HG02798 (cell line): ENCODE measurements at regions not wholly inside any gene's neighbourhood (a gene's known extent, or its start where the extent isn't known, plus 50 kb on each side); places are given as distances from the start of the nearest gene placed in this dataset.

Experiments used
- ATAC-seq: cut with Tn5 transposase; IDR thresholded peaks from one replicate; pipeline ENCODE4 v1.9.1; 2021; ENCODE audit warnings: mild to moderate bottlenecking; ENCODE audit not compliant: unreplicated experiment, poor library complexity

DNA sequence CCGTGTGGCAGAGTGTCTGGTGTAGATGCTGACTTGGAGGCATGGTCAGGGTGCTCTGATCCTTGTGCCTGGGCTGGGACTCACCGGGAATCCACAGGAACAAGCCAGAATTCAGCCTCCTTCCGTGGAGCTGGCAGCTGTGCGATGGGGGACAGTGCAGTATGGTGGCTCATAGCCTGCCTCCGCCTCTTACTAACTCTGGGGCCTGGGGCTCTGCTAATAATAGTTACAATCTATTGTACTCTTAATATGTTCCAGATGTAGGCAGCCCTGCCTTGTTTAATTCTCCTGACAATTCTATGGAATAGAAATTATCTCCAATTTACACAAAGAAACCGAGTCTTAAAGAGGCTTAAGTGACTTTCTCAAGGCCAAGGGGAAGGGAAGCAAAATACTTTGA lies 77.6 kb downstream of the PCDH1 start:
- ATAC-seq = no peak

DNA sequence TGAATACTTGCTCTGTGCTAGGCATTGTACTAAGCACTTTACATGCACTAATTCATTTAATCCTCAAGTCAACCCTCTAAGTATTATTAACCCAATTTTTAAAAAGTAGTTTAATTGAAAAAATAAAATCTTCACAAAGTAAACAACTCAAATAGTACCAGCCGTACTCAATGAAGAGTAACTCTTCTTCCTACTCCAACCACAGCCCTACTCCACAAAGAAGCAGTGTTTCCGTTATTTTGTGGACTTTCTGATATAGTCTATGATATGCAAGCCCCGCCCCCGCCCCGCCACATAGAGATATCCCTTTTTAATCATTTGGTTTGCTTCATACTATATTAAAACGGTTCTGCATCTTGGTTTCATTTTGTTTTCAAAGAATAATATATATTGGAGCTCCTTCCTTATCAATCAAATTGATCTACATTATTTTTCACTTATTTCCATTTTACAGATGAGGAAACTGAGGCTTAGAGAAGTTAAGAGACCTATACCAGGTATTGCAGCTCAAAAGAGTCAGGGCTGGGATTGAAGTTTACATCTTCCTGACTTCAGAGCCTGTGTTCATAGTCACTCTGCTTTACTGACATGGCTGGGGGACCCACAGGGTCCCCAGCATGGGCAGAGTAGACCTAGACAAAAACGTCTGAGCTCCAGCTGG lies 78.6 kb downstream of the PCDH1 start:
- no peak for ATAC-seq

DNA sequence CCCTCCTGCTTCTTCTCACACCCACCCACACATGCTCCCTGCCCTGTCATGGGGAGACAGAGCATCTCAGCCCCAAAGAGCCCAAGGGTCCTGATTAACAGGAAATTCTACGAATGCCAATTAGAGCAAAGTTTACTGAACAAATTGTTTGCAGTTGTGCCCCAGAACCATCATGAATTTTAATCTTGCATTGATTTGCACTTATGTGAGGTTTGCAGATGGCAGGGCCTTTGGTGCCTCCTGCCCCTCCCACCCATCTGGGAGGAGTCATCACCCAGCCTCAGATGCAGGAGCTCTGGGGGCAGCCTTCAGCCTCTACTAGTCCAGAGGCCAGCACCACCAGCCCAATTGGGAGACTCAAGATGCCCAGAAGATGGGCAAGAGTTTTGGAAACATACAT lies 80.8 kb downstream of the PCDH1 start:
- ATAC-seq = no peak

DNA sequence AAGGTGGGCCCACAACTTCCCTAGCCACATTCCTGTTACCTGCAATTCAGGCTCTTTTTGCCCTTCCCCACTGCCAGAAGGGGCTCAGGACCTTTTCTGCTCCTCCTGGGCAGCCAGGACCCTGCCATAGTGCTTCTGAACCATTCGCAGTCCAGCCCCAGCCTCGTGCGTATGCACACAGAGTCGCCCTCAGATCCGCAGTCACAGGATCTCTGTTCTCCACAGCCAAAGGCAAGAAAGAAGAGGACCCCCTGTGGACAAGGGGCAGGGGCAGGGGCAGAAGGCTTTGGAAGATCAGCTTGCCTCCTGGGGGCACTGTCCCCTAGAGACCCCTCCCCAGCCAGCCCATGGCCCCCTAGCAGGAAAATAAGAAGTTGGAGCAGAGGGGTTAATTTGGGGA lies 82.8 kb downstream of the PCDH1 start:
- ATAC-seq = no peak

DNA sequence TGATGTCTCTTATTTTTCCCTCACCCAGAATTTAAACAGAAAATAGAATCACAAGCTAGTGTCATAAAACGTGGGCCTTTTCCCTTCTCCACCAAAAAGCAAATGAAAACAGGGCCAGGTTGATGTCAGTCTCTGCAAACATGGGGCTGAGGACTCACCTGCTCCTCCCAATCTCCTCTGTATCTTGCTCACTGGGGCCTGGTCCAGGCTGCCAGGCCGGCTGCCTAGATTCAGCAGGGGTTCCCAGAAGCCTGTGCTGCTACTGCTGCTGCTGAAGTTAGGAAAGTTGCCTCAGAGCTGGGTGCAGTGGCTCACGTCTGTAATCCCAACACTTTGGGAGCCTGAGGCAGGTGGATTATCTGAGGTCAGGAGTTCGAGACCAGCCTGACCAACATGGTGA lies 84.3 kb downstream of the PCDH1 start:
- no peak for ATAC-seq

DNA sequence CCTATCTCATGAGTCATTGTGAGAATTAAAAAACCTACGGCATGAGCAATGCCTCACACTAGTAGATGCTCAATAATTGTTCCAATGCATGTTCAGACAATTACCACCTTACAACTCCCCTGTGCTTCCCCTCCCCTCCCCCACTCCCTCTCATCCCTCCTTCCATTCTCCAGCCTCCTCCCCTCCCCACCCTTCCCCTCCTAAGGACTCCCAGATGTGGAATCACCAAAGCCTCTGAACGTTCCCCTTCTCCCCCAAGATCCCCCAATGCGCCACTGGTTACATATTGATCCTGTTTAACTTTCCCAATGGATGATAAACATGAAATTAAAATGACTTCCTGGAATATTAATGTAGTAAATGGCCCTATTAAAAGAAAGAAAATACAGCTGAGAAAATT lies 84.8 kb downstream of the PCDH1 start:
- ATAC-seq = no peak

DNA sequence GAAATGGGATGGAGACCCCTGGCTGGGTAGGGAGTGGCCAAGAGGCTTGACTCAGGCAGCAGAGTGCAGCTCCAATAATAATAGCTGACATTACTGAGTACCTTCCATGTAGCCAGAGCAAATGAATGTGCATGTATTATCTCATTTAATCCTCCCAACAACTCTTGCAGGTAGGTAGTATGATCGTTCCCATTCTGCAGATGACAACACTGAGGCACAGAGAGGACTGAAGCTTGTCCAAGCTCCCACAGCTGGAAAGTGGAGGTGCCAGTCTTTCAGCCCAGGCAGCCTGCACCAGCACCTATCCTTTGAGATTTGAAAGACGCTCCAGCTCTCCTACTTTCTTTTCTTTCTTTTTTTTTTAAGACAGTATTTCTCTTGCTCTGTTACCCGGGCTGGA lies 87.6 kb downstream of the PCDH1 start:
- ATAC-seq = no peak

DNA sequence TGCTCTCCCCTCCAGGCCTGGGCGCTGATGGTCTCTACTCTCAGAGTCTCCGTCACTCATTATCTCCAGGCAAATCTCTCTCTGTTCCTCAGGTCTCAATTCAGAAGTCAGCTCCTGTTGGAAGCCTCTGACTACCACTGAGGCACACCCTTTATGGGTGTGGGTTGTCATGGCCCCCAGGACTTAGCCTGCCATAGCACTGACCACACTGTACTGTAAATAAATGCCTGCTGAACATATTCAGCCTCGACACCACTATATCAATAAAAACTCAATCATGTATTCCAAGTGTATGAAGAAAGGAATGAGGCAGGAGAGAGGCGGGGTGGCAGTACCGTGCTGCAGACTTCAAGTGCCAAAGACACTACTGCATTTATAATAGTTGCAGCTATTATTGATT lies 88.9 kb downstream of the PCDH1 start:
- ATAC-seq = no peak

DNA sequence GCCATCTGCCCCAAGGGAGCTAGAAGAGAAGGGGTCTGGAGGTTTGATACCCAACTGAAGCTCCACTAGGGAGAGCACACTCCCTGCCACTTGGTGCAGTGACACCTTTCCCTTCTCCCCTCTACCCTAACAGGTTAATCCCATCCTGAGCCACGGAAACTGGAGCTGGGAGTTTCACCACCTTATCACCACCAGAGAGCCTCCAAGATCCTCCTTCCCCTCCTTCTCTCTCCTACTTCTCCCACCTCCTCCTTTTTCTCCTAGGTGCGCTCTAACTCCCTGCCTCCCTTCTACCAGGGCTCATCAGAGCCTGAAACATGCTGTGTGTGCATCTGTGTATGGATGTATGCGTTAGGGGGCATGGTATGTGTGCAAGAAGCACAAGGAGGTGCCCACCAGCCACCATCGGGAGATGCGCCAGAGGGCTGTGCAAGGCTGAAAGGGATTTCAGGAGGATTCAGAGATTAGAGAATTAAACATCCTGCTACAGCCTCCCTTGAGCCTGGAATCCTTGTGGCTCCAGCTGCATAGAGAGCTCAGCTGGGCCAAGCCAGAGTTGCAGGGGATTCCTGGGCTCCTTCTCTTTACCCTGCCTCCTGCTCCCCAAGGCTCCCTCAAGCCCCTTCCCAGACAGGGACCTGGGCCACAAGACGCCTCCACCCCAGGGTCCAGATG lies 89.8 kb downstream of the PCDH1 start:
- no peak for ATAC-seq

DNA sequence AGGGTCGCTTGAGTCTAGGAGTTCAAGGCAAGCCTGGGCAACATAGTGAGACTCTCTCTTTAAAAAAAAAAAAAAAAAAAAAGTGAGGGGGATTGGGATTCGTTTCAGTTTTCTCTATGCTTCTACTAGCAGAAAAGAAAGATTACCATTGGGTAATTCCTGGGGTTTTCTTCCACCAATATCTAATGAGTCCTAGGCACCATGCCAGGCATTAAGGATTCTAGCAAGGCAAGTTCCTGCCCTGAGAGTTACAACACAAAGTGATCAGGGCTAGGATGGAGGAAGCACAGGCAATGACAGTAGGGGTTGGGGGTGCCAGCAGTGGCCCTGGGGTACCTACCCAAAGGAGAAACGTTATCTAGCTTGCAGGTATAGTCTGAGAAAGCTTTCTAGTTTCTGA lies 90.8 kb downstream of the PCDH1 start:
- ATAC-seq = no peak

DNA sequence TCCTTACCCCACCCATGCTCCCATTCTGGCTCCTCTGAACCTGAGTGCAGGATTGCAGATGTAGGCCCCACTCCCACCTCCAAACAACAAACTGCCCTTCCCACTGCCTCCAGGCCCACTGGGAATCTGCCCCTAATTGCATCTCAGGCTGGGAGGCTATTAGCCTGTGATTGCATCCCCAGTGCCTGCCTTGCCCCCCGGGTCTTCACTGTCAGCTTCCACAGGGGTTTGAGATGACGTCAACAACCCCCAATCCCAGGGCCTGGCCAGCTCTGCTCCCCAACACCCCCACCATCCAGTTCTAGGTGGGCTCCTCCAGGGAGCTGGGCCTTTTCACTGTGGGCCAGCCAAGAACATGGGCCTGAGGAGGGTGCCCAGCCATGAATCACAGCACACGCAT lies 91.5 kb downstream of the PCDH1 start:
- ATAC-seq = no peak

DNA sequence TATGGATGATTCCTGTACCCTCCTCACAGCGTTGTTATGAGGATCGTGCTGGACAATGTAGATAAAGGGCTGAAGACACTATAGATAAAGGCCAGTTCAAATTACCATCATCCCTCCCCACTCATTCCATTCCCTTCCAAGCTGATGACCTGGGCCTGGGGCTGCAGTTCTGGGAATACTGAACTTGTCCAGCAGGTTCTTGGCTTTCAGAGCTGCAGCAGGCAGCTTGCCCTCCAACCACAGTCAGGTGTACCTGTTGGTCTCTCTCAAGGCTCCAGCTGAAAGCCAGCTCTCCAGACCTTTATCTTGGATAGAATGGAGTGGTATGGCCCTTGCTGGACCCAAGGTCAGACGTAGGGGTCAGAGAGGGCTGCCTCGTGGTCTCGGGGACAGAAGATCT lies 92.5 kb downstream of the PCDH1 start:
- ATAC-seq = no peak

DNA sequence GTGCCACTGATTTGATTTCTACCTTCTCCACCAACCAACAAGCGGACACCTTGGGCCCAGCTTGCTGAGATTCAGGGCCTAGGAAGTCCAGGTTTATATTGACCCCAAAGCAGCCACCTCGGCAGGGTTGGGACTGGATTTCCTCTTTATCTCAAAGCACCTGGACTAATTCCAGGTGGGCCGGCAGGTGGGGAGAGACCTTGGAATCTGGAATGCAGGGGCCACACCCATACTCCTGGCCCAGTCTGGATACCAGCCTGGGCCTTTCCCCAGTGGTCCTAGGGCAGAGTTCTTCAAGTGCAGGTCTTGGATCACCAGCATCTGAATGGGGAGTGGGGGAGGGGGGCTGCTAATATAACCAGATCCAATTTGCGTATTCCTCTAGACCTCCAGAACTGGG lies 93.1 kb downstream of the PCDH1 start:
- ATAC-seq = no peak

DNA sequence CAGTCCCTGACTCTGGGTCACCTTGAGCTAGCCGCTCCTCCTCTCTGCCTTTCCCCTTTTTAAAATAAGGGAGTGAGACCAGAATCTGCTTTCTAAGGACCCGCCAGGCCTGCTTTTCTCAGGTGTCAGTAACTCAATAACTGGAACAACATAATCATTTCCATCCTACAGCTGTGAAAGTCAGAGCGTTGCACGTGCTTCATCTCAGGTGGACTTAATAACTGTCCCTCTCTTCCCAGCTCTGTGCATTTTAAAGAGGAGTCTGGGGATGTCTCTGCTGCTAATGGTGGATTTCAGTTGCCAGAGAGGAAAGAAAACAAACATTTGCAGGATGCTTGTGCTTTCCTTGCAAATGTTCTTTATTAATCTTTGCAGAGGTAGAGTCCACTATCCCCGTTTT lies 93.7 kb downstream of the PCDH1 start:
- ATAC-seq = no peak

DNA sequence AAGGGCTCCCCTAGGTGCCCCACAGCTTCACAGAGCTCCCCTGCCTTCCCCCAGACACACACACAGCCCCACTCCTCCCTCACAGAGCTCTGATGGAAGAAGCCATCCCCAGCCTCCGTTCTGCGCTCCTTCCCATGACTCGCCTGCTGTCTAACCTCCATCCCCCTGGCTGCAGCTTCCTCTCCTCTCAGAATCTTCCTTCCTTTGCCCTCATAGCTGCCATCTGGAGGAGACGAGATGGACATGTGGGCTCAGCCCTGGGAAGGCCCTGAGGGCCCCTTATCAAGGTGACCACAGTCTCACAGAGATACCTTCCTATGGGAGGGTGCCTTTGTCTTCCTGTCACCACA lies 94.3 kb downstream of the PCDH1 start:
- no peak for ATAC-seq

DNA sequence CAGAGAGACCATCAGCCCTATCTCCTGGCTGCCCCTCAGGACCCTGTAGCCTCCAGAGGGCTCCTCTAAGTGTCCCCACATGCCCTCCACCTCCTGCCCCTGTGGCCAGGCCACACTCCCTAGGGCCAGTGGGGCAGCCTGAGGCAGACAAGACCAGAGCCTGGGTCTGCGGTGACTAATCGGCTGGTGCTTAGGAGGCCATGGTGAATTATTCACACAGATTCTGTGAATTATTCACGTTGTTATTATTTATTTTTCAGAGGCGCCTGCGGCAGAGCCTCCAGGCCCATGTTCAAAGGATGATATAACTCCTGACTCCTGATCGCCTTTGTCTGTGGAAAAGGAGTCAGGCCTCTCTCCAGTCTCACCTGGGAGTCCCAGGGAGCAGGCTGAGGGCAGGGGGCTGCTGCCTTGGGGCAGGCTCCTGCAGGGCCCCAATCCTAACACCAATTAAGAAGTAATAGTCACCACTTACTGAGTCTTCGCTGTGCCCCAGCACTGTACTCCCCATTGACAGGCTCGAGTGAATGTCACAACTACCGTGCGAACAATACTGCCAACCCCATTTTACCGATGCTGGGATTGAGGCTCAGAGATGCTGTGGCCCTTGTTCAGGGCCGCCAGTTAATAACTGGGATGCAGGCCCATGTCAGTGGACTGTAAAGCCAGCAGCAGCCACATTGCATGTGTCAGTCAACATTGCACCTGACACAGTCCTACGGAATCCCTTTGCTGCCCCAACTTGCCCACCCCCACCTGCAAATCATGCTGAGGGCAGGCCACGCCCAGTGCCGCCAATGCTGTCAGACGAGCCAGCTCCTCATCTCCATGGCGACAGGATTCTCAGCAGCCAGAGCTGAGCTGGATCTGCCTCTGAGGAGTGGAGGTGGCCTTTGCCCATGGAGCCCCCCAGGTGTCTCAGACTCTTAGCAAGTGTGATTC lies 94.9 kb downstream of the PCDH1 start:
- ATAC-seq = no peak

DNA sequence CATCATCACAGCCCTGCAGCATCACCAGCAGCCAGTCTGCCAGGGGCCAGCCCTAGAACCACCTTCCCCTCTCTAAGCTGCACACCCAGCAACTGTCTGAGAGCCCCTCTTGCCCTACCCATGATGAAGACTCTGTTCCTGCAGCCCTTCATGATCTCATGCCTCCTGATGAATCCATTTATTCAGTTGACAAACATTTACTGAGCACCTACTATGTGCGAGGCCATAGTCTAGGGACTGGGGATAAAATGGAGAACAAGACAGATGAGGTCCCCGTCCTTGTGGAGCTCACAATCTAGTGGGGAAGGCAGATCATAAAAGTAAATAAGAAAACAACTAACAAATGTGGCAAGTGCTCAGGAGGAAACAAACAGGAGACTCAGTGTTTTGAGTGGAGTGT lies 96.3 kb downstream of the PCDH1 start:
- ATAC-seq = no peak

DNA sequence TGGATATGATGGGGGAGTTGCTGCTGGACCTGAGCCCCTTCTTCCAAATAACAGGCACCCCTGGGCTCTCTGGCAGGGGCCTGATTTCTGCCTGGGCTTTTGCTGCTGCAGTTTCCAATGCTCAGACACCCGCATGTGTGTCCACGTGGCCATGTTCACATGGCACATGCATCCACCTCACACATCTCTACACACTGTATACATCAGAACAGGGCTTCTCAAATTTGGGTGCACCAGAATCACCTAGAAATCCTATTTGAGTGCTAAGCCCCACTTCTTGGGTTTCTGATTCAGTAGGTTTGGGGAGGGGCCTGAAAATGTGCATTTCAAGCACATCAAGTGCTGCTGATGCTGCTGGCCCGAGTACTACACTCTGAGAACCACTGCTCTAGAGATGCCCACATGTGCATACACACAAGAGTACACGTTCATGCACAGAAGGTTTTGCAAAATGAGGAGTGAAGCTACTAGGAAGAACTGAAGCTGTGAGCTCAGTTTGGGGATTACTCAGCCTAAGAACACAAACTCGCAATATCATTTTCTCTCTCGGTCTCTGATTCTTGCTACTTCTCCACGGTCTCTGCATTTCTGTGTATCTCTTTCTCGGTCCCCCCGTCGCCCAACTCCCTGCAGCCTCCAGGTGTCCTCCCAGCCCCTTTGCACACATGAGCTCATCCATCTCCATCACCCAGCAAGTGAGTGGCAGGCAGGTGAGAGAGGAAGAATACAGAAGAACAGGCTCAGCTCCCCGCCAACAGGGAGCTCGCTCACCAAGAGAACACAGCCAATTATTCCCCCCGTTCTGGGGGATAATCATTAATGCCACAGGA lies 97.0 kb downstream of the PCDH1 start:
- no peak for ATAC-seq

DNA sequence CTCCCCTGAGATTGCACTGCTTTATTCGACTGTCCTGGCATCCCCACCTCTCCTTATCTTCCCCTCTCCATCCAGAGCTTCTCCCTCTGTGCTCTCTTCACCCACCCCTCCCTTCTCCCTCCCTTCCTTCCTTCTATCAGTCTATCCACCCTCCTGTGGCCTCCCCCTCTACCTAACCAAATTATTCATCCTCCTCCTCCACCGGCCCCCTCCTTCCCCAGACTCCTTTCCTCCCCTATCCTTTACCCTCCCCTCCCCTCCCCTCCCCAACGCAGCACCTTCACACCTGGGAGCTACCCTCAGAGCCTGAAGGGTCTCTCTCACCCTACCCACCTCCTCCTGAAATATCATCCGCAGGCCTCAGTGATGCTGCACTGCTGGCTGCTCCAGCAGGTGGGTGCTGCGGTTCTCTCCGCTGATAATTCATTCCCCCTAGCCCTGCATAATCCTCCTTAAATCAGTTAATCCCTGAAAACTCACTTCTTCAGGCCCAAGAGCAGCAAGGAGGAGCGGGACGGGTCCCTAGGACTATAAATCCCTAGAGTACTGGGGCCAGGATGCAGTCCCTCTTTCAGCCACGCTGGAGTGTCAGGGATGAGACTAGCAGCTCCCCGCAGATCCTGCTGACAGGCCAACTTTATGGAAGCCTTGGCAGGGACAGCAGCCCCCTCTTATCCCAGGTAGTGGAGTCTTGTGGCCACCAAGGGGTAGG lies 97.8 kb downstream of the PCDH1 start:
- no peak for ATAC-seq

DNA sequence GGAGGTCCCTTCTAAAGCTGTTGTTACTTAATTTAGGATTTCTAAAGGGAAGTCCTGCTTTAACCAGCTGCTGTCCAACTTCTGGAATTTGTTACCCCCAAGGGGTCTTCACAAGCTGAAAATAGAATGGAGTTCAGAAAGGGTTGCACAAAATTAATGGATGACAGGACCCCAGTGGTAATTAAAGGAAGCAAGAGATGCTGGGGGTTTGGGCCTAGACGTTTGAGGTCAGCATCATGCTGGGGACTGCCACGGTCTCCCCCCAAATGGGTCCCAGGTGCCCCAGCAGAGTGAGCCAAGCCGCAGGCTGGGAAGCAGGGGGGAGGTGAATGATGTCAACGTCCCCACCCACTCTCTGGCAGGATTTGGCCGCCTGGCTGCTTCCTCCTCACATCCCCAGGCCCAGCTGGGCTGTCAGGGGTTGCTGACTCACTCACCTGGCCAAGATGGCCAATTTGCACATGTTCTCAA lies 97.5 kb upstream of the ARAP3 start:
- no peak for ATAC-seq
